Tibial nerve (tissue), 4 donors: ENCODE measurements at regions not wholly inside any gene's neighbourhood (a gene's known extent, or its start where the extent isn't known, plus 50 kb on each side); places are given as distances from the start of the nearest gene placed in this dataset.

ENCODE experiments used
- DNase-seq, 2 donors: peaks; one replicate each; pipeline ENCODE4 v3.0.0-alpha.2; 2019; ENCODE audit warnings: low spot score in 2 of 2
- H3K27ac ChIP-seq, 4 donors: fragments of 200-600 bp; sonication (generic) in 3 of 4; one replicate each; pipeline ENCODE4 v1.5.1; 2017 to 2019; ENCODE audit warnings: mild to moderate bottlenecking in 1 of 4
- H3K27me3 ChIP-seq, 2 donors: fragments of 200-600 bp; sonication (generic) in 1 of 2; one replicate each; pipeline versions ENCODE4 v1.5.1 to v1.6.0; 2017 to 2019
- H3K36me3 ChIP-seq, 3 donors: fragments of 200-600 bp; sonication (generic); one replicate each; pipeline ENCODE4 v1.5.1; 2018 to 2019
- H3K4me1 ChIP-seq, 4 donors: fragments of 200-600 bp; sonication (generic) in 3 of 4; one replicate each; pipeline ENCODE4 v1.5.1; 2017 to 2019
- H3K4me3 ChIP-seq, 4 donors: fragments of 200-600 bp; sonication (generic) in 3 of 4; one replicate each; pipeline ENCODE4 v1.5.1; 2017 to 2019; ENCODE audit warnings: mild to moderate bottlenecking in 1 of 4, moderate library complexity in 1 of 4
- H3K9me3 ChIP-seq, 4 donors: fragments of 200-600 bp; sonication (generic) in 3 of 4; one replicate each; pipeline ENCODE4 v1.5.1; 2017 to 2019
- CTCF ChIP-seq, 5 experiments: fragments of 200-600 bp in 3 of 5; fragments of 450-650 bp in 2 of 5; sonication (generic) in 3 of 5; IDR thresholded peaks; one replicate each; pipeline ENCODE4 v1.5.1; 2016 to 2019; ENCODE audit warnings: antibody characterized with exemption in 5 of 5, mild to moderate bottlenecking in 3 of 5, moderate library complexity in 2 of 5
- EP300 ChIP-seq, 2 donors: sonication (generic); formaldehyde crosslinking; IDR thresholded peaks; one replicate each; pipeline ENCODE4 v1.6.1; 2017; ENCODE audit warnings: antibody characterized with exemption in 2 of 2, mild to moderate bottlenecking in 1 of 2
- POLR2A ChIP-seq, 2 donors: fragments of 450-650 bp; IDR thresholded peaks; one replicate each; pipeline ENCODE4 v1.6.1; 2017; ENCODE audit warnings: antibody characterized with exemption in 2 of 2, mild to moderate bottlenecking in 2 of 2, moderate library complexity in 2 of 2
- WGBS, 2 donors: methylation state at CpG; one replicate each; pipeline ENCODE4 v1.1.5; 2018; 5-methylcytosine and 5-hydroxymethylcytosine counted together

GRCh38 chr2:2848198-2848597 is 517.1 kb upstream of the MYT1L start:
- no peak for DNase-seq
- no peak overlapping the region for H3K4me3 ChIP-seq
- H3K36me3 ChIP-seq, result no peaks in the 10 kb centered on the region
- no peak overlapping the region for H3K27ac ChIP-seq
- 92% methylated on average over 6 of the region's 6 CpGs for WGBS, 2 donors
- H3K4me1 ChIP-seq, result no peaks in the 10 kb centered on the region
- no peaks in the 10 kb centered on the region for H3K9me3 ChIP-seq
- TF ChIP-seq POLR2A (IDR thresholded peaks at IDR 0.05) (no peak), EP300 (IDR thresholded peaks at IDR 0.05) (no peak), CTCF (IDR thresholded peaks at IDR 0.05) (no peak)
- H3K27me3 ChIP-seq, result no peaks in the 10 kb centered on the region

- Histone ChIP-seq H3K27ac (no peak overlapping the region), H3K4me1 (no peaks in the 10 kb centered on the region), H3K9me3 (no peaks in the 10 kb centered on the region), H3K4me3 (no peak overlapping the region), H3K27me3 (no peaks in the 10 kb centered on the region), H3K36me3 (no peaks in the 10 kb centered on the region)
- DNase-seq, result no peak
- 37 to 47% methylated on average over 4 to 5 of the region's 5 CpGs for WGBS, 2 donors
- TF ChIP-seq EP300 (IDR thresholded peaks at IDR 0.05) (no peak), POLR2A (IDR thresholded peaks at IDR 0.05) (no peak), CTCF (IDR thresholded peaks at IDR 0.05) (no peak)
Observed at GRCh38 chr2:2847209-2847676, 516.2 kb upstream of the MYT1L start.

GRCh38 chr2:2846332-2847208 is 515.5 kb upstream of the MYT1L start:
- Histone ChIP-seq H3K4me3 (no peak overlapping the region), H3K9me3 (no peaks in the 10 kb centered on the region), H3K27me3 (no peaks in the 10 kb centered on the region), H3K27ac (no peak overlapping the region), H3K4me1 (no peaks in the 10 kb centered on the region), H3K36me3 (no peaks in the 10 kb centered on the region)
- TF ChIP-seq POLR2A (IDR thresholded peaks at IDR 0.05) (no peak), CTCF (IDR thresholded peaks at IDR 0.05) (no peak), EP300 (IDR thresholded peaks at IDR 0.05) (no peak)
- no peak for DNase-seq
- WGBS, 2 donors, result 28 to 41% methylated on average over 10 to 17 of the region's 17 CpGs

GRCh38 chr2:2845806-2846315 is 514.8 kb upstream of the MYT1L start:
- H3K9me3 ChIP-seq, result no peaks in the 10 kb centered on the region
- DNase-seq, result no peak
- no peaks in the 10 kb centered on the region for H3K4me1 ChIP-seq
- no peak overlapping the region for H3K27ac ChIP-seq
- no peak for TF ChIP-seq CTCF (IDR thresholded peaks at IDR 0.05)
- no peak for TF ChIP-seq EP300 (IDR thresholded peaks at IDR 0.05)
- no peak for TF ChIP-seq POLR2A (IDR thresholded peaks at IDR 0.05)
- H3K4me3 ChIP-seq, result no peak overlapping the region
- 75 to 76% methylated on average over 14 of the region's 14 CpGs for WGBS, 2 donors
- no peaks in the 10 kb centered on the region for H3K36me3 ChIP-seq
- H3K27me3 ChIP-seq, result no peaks in the 10 kb centered on the region

- no peaks in the 10 kb centered on the region for H3K9me3 ChIP-seq
- no peak overlapping the region for H3K4me3 ChIP-seq
- no peak overlapping the region for H3K27ac ChIP-seq
- no peak for DNase-seq
- no peaks in the 10 kb centered on the region for H3K36me3 ChIP-seq
- no peak for TF ChIP-seq CTCF (IDR thresholded peaks at IDR 0.05)
- 86 to 94% methylated on average over 10 to 11 of the region's 11 CpGs for WGBS, 2 donors
- no peaks in the 10 kb centered on the region for H3K27me3 ChIP-seq
- H3K4me1 ChIP-seq, result no peaks in the 10 kb centered on the region
Observed at GRCh38 chr2:2845267-2845666, 514.2 kb upstream of the MYT1L start.
